B cell (primary cell): ENCODE measurements at regions not wholly inside any gene's neighbourhood (a gene's known extent, or its start where the extent isn't known, plus 50 kb on each side); places are given as distances from the start of the nearest gene placed in this dataset.

ENCODE experiments used
- CTCF ChIP-seq: fragments of 200-600 bp; IDR thresholded peaks from one replicate; pipeline ENCODE4 v1.8.0; 2022; ENCODE audit warnings: antibody characterized with exemption, mild to moderate bottlenecking
- EZH2 ChIP-seq: IDR thresholded peaks from 2 replicates; pipeline ENCODE4 v1.6.1; 2012; ENCODE audit warnings: borderline replicate concordance, low read depth, mild to moderate bottlenecking, moderate library complexity, low read length; ENCODE audit not compliant: insufficient read depth, poor library complexity, severe bottlenecking

GRCh38 chr5:74235552-74235951 is 405.0 kb downstream of the ENC1 start:
- TF ChIP-seq CTCF = no peak
- TF ChIP-seq EZH2 = no peak
